HG03571 (cell line): ENCODE measurements at regions not wholly inside any gene's neighbourhood (a gene's known extent, or its start where the extent isn't known, plus 50 kb on each side); places are given as distances from the start of the nearest gene placed in this dataset.

Experiments used
- ATAC-seq: cut with Tn5 transposase; IDR thresholded peaks from one replicate; pipeline ENCODE4 v1.9.1; 2021; ENCODE audit not compliant: unreplicated experiment

- ATAC-seq = no peak
Observed at GRCh38 chr1:222114536-222115156, 372.8 kb upstream of the DUSP10 start.

GRCh38 chr1:222109836-222110235 is 367.9 kb upstream of the DUSP10 start:
- no peak for ATAC-seq

GRCh38 chr1:222107975-222108374 is 366.1 kb upstream of the DUSP10 start:
- ATAC-seq = no peak

- no peak for ATAC-seq
Observed at GRCh38 chr1:222107267-222107666, 365.4 kb upstream of the DUSP10 start.

GRCh38 chr1:222106377-222106776 is 364.5 kb upstream of the DUSP10 start:
- ATAC-seq = no peak

- ATAC-seq = no peak
Observed at GRCh38 chr1:222105861-222106260, 364.0 kb upstream of the DUSP10 start.

GRCh38 chr1:222105393-222105737 is 363.5 kb upstream of the DUSP10 start:
- no peak for ATAC-seq

- ATAC-seq = no peak
Observed at GRCh38 chr1:222104694-222105392, 363.0 kb upstream of the DUSP10 start.

GRCh38 chr1:222104097-222104496 is 362.2 kb upstream of the DUSP10 start:
- no peak for ATAC-seq

GRCh38 chr1:222099746-222100145 is 357.9 kb upstream of the DUSP10 start:
- no peak for ATAC-seq

GRCh38 chr1:222098404-222098803 is 356.5 kb upstream of the DUSP10 start:
- no peak for ATAC-seq

GRCh38 chr1:222097588-222097987 is 355.7 kb upstream of the DUSP10 start:
- no peak for ATAC-seq

GRCh38 chr1:222096883-222097282 is 355.0 kb upstream of the DUSP10 start:
- no peak for ATAC-seq

GRCh38 chr1:222096476-222096772 is 354.5 kb upstream of the DUSP10 start:
- no peak for ATAC-seq

GRCh38 chr1:222095606-222096475 is 354.0 kb upstream of the DUSP10 start:
- ATAC-seq = no peak

GRCh38 chr1:222093518-222093917 is 351.6 kb upstream of the DUSP10 start:
- ATAC-seq = no peak

GRCh38 chr1:222090103-222090502 is 348.2 kb upstream of the DUSP10 start:
- no peak for ATAC-seq

GRCh38 chr1:222087221-222087920 is 345.5 kb upstream of the DUSP10 start:
- ATAC-seq = no peak

GRCh38 chr1:222084996-222085395 is 343.1 kb upstream of the DUSP10 start:
- ATAC-seq = no peak

GRCh38 chr1:222084048-222084447 is 342.2 kb upstream of the DUSP10 start:
- ATAC-seq = no peak

- ATAC-seq = no peak
Observed at GRCh38 chr1:222081859-222082258, 340.0 kb upstream of the DUSP10 start.

- ATAC-seq = no peak
Observed at GRCh38 chr1:222079566-222079965, 337.7 kb upstream of the DUSP10 start.
